Esophagus muscularis mucosa (tissue), 4 donors: ENCODE measurements at regions not wholly inside any gene's neighbourhood (a gene's known extent, or its start where the extent isn't known, plus 50 kb on each side); places are given as distances from the start of the nearest gene placed in this dataset.

Source experiments
- DNase-seq: peaks from one replicate; pipeline ENCODE4 v3.0.0-alpha.2; 2017; ENCODE audit errors: extremely low spot score
- H3K27ac ChIP-seq, 4 donors: fragments of 200-600 bp; sonication (generic); replicated peaks in 1 of 4; 1 replicate in 3 of 4; 2 replicates in 1 of 4; pipeline ENCODE4 v1.5.1; 2016 to 2019; ENCODE audit warnings: mild to moderate bottlenecking in 1 of 4
- H3K27me3 ChIP-seq, 4 donors: fragments of 200-600 bp; sonication (generic); one replicate each; pipeline versions ENCODE4 v1.5.1 to v1.6.0; 2016 to 2019
- H3K36me3 ChIP-seq, 4 donors: fragments of 200-600 bp; sonication (generic); one replicate each; pipeline ENCODE4 v1.5.1; 2016 to 2019
- H3K4me1 ChIP-seq, 4 donors: fragments of 200-600 bp; sonication (generic); one replicate each; pipeline ENCODE4 v1.5.1; 2016 to 2019
- H3K4me3 ChIP-seq, 4 donors: fragments of 200-600 bp; sonication (generic); 1 replicate in 2 of 4; 2 replicates in 2 of 4; pipeline ENCODE4 v1.5.1; 2016 to 2019; ENCODE audit warnings: mild to moderate bottlenecking in 4 of 4, moderate library complexity in 1 of 4
- H3K9me3 ChIP-seq, 4 donors: fragments of 200-600 bp; sonication (generic); 1 replicate in 3 of 4; 2 replicates in 1 of 4; pipeline ENCODE4 v1.5.1; 2016 to 2019
- CTCF ChIP-seq, 3 experiments: fragments of 200-600 bp in 2 of 3; fragments of 450-650 bp in 1 of 3; sonication (generic) in 2 of 3; IDR thresholded peaks; one replicate each; pipeline ENCODE4 v1.5.1; 2017 to 2019; ENCODE audit warnings: antibody characterized with exemption in 3 of 3, mild to moderate bottlenecking in 2 of 3, moderate library complexity in 1 of 3
- EP300 ChIP-seq: sonication (generic); formaldehyde crosslinking; IDR thresholded peaks from one replicate; pipeline ENCODE4 v1.6.1; 2017; ENCODE audit warnings: antibody characterized with exemption
- POLR2A ChIP-seq: fragments of 450-650 bp; IDR thresholded peaks from one replicate; pipeline ENCODE4 v1.6.1; 2017; ENCODE audit warnings: antibody characterized with exemption, moderate library complexity, mild to moderate bottlenecking, low read depth
- POLR2AphosphoS5 ChIP-seq, 2 donors: sonication (generic); formaldehyde crosslinking; IDR thresholded peaks; one replicate each; pipeline ENCODE4 v1.6.1; 2017; ENCODE audit warnings: antibody characterized with exemption in 2 of 2
- WGBS: methylation state at CpG from one replicate; pipeline ENCODE4 v1.1.5; 2018; 5-methylcytosine and 5-hydroxymethylcytosine counted together
- intact Hi-C: fragments of 100-400 bp; cut with DNase I; formaldehyde crosslinking; loops from one replicate; pipeline ENCODE4 v1.15.1; 2023

DNA sequence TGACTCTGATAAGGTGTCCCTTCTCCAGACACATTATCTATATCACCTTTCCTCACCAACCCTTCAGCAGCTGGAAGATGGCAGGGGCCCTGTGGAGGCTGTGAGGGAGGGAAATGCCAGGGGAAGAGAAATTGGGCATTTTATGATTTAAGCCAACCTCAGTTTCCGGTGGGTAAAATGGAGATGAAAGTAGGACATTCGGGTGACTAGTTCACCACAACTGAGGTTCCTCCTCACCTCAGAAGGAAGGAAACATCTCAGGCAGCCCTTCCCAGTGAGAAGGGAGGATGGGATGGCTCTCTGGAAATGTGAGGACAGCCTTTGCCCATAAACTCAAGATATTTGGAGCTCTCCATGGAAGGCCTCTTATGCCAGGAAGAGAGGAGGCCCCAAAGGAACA, 251.5 kb downstream of the MID1IP1 start:
- intact Hi-C loops = no loop called here
- Histone ChIP-seq H3K4me3 (no peak overlapping the region), H3K36me3 (no peaks in the 10 kb centered on the region), H3K4me1 (no peaks in the 10 kb centered on the region), H3K9me3 (no peaks in the 10 kb centered on the region), H3K27me3 (no peaks in the 10 kb centered on the region), H3K27ac (no peak overlapping the region)
- 84% methylated on average over 2 of the region's 2 CpGs for WGBS
- DNase-seq = no peak
- TF ChIP-seq CTCF (IDR thresholded peaks at IDR 0.05) = no peak
- TF ChIP-seq EP300 = no peak
- TF ChIP-seq POLR2AphosphoS5 (IDR thresholded peaks at IDR 0.05) = no peak
- TF ChIP-seq POLR2A = no peak

DNA sequence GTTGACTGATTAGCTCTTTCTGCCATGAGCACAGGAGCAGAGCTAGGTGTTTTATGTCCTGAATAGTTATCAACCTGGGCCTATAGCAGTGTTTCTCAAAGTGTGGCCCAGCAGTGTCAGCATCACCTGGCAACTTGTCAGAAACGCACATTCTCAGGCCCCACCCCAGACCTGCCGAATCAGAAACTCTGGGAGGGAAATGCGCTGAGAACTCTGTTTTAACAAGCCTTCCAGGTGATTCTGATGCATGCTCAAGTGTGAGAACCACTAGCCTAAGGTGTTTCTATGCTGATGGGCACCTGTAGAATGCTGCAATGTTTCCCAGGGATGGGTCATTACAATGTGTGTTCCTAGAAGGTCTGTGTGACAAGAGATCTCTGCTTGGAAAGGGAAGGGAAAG, 257.5 kb downstream of the MID1IP1 start:
- no peaks in the 10 kb centered on the region for H3K27me3 ChIP-seq
- WGBS = 47% methylated on average over 2 of the region's 3 CpGs
- no peak for DNase-seq
- no peak overlapping the region for H3K27ac ChIP-seq
- no peak overlapping the region for H3K4me3 ChIP-seq
- H3K4me1 ChIP-seq = no peaks in the 10 kb centered on the region
- H3K36me3 ChIP-seq = no peaks in the 10 kb centered on the region
- intact Hi-C loops = no loop called here
- peaks cover 0 to 16% (median 0%) of the 10 kb centered on the region in 4 donors for H3K9me3 ChIP-seq
- TF ChIP-seq CTCF (IDR thresholded peaks at IDR 0.05) (no peak), POLR2AphosphoS5 (IDR thresholded peaks at IDR 0.05) (no peak), EP300 (no peak)

GRCh38 chrX:39059866-39060265, 258.6 kb downstream of the MID1IP1 start:
- intact Hi-C loops = no loop called here
- Histone ChIP-seq H3K27ac (no peak overlapping the region), H3K36me3 (no peaks in the 10 kb centered on the region), H3K4me1 (peaks cover 0 to 1% (median 0%) of the 10 kb centered on the region in 4 donors), H3K4me3 (no peak overlapping the region), H3K9me3 (peaks cover 0 to 16% (median 0%) of the 10 kb centered on the region in 4 donors), H3K27me3 (no peaks in the 10 kb centered on the region)
- no peak for DNase-seq
- no peak for TF ChIP-seq POLR2AphosphoS5 (IDR thresholded peaks at IDR 0.05)
- TF ChIP-seq CTCF (IDR thresholded peaks at IDR 0.05) = no peak
- no peak for TF ChIP-seq POLR2A
- no peak for TF ChIP-seq EP300

GRCh38 chrX:39063037-39063436, 261.8 kb downstream of the MID1IP1 start:
- Histone ChIP-seq H3K4me1 (peaks cover 0 to 14% (median 7%) of the 10 kb centered on the region in 4 donors), H3K27ac (no peak overlapping the region), H3K9me3 (peaks cover 0 to 16% (median 0%) of the 10 kb centered on the region in 4 donors), H3K36me3 (no peaks in the 10 kb centered on the region), H3K27me3 (no peaks in the 10 kb centered on the region), H3K4me3 (no peak overlapping the region)
- no peak for TF ChIP-seq CTCF (IDR thresholded peaks at IDR 0.05)
- TF ChIP-seq EP300 = no peak
- TF ChIP-seq POLR2AphosphoS5 (IDR thresholded peaks at IDR 0.05) = no peak
- no peak for TF ChIP-seq POLR2A
- DNase-seq = no peak
- intact Hi-C loops = no loop called here
- 82% methylated on average over 4 of the region's 4 CpGs for WGBS

GRCh38 chrX:39063702-39064101, 262.4 kb downstream of the MID1IP1 start:
- H3K4me3 ChIP-seq = no peak overlapping the region

More at GRCh38 chrX:39063702-39064101, 262.4 kb downstream of the MID1IP1 start:
- peaks cover 0 to 14% (median 7%) of the 10 kb centered on the region in 4 donors for H3K4me1 ChIP-seq
- peaks cover 0 to 16% (median 0%) of the 10 kb centered on the region in 4 donors for H3K9me3 ChIP-seq
- H3K36me3 ChIP-seq = no peaks in the 10 kb centered on the region
- no peak for DNase-seq
- TF ChIP-seq CTCF (IDR thresholded peaks at IDR 0.05) (no peak), EP300 (no peak), POLR2A (no peak), POLR2AphosphoS5 (IDR thresholded peaks at IDR 0.05) (no peak)
- no peaks in the 10 kb centered on the region for H3K27me3 ChIP-seq
- intact Hi-C loops = no loop called here
- no peak overlapping the region for H3K27ac ChIP-seq
